GM12891 (cell line): ENCODE measurements at regions not wholly inside any gene's neighbourhood (a gene's known extent, or its start where the extent isn't known, plus 50 kb on each side); places are given as distances from the start of the nearest gene placed in this dataset.

Experiments
- POLR2A ChIP-seq: IDR thresholded peaks from 2 replicates; pipeline ENCODE4 v1.6.1; 2011; ENCODE audit warnings: low read depth, low read length, control low read depth
- POLR2AphosphoS5 ChIP-seq: IDR thresholded peaks from 2 replicates; pipeline ENCODE4 v1.6.1; 2011; ENCODE audit warnings: low read depth, low read length, control low read depth
- SPI1 ChIP-seq: IDR thresholded peaks from 2 replicates; pipeline ENCODE4 v1.6.1; 2011; ENCODE audit warnings: low read depth, low read length, control low read depth
- TAF1 ChIP-seq: IDR thresholded peaks from 2 replicates; pipeline ENCODE4 v1.6.1; 2011; ENCODE audit warnings: low read depth, low read length, control low read depth

GRCh38 chr9:90100014-90100413 is 495.2 kb downstream of the GADD45G start:
- no peak for TF ChIP-seq POLR2A
- TF ChIP-seq POLR2AphosphoS5, result no peak
- no peak for TF ChIP-seq SPI1
- no peak for TF ChIP-seq TAF1
